Epithelial cell of prostate (primary cell): ENCODE measurements at regions not wholly inside any gene's neighbourhood (a gene's known extent, or its start where the extent isn't known, plus 50 kb on each side); places are given as distances from the start of the nearest gene placed in this dataset.

ENCODE experiments used
- DNase-seq: peaks from one replicate; pipeline ENCODE4 v3.0.0-alpha.2; 2011; ENCODE audit warnings: low read depth, low spot score
- H3K27ac ChIP-seq: fragments of 450-650 bp; 2 replicates; pipeline ENCODE4 v1.5.1; 2017; ENCODE audit warnings: mild to moderate bottlenecking

DNA sequence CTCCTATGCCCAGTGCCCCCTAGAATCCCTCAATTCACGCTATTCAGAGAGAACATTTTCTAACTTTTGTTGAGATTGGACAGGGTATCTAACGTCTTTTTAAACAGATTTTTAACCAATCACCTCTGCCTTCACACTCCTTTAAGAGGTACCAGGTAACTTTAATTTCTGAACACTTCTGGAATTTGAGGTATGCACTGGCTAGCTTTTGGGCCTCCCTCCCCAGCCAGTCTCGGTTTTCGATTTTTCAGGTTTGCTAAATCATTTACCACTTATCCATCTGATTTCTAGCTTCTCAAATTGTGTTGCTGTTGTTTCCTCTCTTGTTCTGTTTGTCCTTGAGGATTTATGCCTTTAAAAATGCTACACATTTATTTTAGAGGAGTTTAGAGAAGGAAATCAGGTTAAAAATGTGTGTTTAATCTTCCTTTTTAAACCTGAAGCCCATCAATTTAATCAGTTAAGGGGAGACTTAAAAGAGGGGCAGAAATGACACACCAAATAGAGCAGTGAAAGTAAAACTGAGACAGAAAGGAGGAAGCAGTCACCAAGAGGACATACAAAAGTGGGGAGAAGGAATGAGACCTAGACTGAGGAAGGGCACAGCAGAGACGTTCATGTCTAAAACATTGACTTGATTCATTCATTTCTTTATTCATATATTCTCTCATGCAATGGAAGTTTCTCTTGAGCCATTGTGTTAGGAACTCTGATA is 139.6 kb upstream of the HTR2A start:
- DNase-seq, result no peak
- no peak overlapping the region for H3K27ac ChIP-seq

- no peak overlapping the region for H3K27ac ChIP-seq
- no peak for DNase-seq
These were observed 136.4 kb upstream of the HTR2A start for GRCh38 chr13:47033216-47033615.

DNA sequence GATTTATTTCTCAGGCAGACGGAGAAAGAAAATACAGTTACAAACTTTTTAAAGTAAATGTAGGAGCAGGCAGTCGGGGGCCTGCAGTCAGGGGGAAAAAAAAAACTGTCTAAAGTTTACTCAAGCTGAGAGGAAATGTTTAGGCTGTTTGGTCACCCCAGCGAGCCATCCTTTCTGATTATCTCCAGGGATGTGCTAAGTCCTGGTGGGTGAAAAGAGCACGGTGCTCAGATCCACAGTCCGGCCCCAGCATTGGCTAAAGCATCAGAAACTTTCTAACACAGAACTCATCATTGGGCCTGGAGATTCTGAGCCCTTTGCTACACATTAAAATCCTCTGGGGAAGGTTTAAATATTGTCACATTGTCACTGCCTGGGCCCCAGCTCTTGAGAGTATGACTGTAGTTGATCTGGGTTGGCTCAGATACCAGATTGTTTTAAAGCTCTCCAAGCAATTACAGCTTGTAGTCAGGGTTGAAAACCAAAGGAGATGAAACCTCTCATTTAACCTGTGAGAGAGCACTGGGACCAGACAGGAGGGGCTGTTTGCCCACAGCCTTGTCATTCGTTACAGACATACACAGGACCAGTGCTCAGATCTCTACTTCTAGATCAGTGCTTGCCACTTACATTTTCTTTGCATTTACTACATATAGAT is 131.1 kb upstream of the HTR2A start:
- H3K27ac ChIP-seq, result no peak overlapping the region
- DNase-seq, result no peak

DNA sequence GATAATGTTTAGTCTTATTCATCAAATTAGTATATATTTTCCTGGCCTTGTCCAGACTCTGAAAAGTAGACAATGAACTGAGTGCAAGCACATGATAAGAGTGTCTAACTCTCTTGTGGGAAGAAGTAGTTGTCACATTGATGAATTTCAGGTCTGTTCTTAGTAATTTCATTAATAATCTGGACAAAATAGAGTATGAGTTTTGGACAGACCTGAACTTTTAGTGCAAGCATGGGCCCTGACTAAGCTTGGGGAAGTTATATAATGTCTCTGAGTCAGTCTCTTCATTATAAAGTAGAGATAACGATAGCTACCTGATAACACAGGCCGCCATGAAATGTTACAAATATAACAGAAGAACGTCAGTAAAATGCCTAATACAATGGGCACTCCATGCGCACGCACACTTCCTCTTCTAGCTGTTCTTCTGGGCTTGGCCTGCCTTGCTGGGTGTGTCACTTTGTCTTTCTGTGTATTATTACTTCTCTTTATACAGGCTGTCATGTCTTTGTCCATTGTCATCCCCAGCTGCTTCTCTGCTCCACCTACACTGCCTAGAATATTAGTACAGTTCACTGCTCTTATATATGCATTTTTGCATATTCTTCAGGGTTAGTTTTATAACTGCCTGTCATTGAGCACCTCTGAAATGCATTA is 129.1 kb upstream of the HTR2A start:
- no peak for DNase-seq
- no peak overlapping the region for H3K27ac ChIP-seq

DNA sequence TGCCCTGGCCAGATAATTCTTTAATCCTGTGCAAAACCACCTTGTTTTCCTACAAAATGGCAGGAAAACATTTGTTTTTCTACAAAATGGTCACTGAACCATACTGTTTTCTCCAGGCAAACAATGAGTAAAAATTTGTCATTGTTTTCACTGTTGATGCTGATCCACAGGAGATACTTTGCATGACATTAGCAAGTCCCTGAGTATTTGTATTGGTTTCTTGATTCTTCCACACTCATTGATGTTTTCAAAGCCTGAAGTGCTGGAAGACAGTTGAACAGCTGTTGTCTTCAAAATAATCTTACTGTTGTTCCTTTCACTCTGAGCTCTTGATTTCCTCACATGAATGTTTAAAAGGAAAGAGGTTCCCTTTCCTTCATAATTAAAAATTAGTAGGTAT is 123.1 kb upstream of the HTR2A start:
- no peak overlapping the region for H3K27ac ChIP-seq
- no peak for DNase-seq

DNA sequence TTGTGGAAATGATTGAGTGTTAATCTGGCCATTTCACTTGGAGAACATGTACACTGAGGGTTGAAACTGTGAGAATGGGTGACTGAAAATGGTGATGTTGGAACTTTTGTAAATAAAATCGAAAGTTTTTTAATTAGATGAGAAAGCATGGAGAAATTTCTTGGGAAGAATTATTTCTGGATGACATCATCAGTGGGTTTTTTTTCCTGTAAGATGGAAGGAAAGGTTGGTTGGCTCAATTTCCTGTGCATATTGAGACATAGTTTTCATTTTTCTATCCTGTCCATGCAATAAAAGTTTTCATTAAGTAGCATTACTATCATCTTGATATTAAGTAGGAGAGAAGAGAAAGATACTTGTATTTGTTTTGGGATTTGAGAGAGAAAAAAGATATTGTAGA is 120.6 kb upstream of the HTR2A start:
- H3K27ac ChIP-seq, result no peak overlapping the region
- DNase-seq, result no peak

DNA sequence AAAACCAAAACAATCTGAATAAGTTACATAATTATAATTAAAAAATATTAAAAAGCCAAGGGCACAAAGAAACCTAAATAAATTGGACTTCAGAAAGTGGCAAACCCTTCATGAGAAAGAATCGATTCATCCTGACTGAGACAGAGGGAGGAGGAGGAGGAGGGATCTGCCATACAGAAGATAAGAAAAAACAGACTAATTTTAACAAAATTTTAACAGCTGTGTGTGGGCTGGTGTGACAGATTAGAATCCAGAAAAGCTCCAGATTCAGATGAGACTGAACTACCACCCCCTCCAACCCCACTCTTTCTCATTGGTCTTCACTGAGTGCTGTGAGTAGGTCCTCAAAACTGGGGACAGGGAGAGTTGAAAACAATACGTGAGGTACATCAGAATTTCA is 111.5 kb upstream of the HTR2A start:
- H3K27ac ChIP-seq, result no peak overlapping the region
- no peak for DNase-seq

GRCh38 chr13:47005756-47006414 is 109.0 kb upstream of the HTR2A start:
- no peak overlapping the region for H3K27ac ChIP-seq
- DNase-seq, result no peak

DNA sequence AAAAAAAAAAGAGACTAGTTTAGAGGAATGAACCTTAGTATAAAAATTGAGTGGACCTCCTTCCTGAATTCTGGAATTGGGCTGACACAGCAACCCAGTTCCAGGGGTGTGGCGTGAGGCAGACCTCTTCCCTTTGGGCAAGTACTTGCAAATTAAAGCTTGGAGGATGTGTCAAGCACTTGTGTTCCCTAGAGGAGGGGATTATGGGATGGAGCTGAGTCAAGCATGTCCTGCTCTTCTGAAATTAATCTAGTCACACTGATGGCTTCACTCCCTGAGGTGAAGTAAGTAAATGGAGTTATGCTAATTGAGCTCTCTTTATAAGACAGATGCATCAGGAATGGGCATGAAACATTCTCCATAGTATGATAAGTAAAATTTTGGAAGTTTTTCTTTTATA is 107.7 kb upstream of the HTR2A start:
- no peak for DNase-seq
- no peak overlapping the region for H3K27ac ChIP-seq

GRCh38 chr13:47004027-47004426 is 107.2 kb upstream of the HTR2A start:
- no peak for DNase-seq
- no peak overlapping the region for H3K27ac ChIP-seq

- no peak overlapping the region for H3K27ac ChIP-seq
- peak; percentile 14 for DNase-seq
These were observed 103.3 kb upstream of the HTR2A start for GRCh38 chr13:47000165-47000564.

GRCh38 chr13:46996316-46997030 is 99.6 kb upstream of the HTR2A start:
- H3K27ac ChIP-seq, result no peak overlapping the region
- DNase-seq, result no peak

- no peak for DNase-seq
- no peak overlapping the region for H3K27ac ChIP-seq
These were observed 99.0 kb upstream of the HTR2A start for GRCh38 chr13:46995874-46996273.

- DNase-seq, result no peak
- no peak overlapping the region for H3K27ac ChIP-seq
These were observed 97.6 kb upstream of the HTR2A start for GRCh38 chr13:46994492-46994891.

DNA sequence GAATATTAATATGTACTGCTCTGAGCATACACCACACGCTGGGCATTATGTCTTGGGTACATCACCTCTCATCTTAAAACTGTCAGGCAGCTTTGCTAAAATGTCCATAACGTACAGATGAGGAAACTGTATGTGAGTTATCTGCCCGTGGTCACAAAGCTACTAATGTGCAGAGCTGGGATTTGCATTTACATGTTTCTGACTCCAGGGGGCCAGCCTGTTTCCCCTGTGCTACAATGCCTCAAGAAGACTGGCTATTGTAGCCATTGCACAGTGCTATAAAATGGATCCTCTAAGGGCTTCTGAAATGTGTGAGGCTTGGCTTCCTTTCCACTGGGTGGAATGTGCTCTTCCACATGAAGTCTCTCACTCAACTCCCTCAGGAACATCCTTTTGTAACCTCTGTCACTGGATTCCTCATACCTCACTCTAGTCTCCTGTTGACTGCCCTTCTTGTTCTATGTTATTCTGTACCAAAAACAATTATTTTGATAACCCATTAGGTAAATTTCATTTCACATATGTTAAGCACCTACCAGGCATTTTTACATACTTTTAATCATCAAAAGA is 95.6 kb upstream of the HTR2A start:
- H3K27ac ChIP-seq, result no peak overlapping the region
- DNase-seq, result no peak

DNA sequence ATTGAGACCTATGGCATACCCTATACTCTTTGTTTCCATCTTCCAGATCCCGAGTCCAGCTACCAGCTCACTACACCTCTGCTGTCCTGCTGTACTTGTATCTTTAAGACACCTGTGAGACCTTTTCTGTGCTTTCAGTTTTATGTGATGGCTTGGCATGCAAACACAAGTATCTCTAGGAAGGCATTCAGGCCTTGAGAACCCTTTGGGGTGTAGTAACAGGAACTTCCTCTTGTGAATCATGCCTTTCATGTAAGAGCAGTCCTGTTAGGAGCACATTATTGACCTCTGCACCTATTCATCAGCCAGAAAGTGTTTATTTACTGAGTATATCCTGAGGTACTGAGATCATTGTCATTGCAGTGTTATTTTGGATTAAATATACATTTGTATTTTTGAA is 87.0 kb upstream of the HTR2A start:
- DNase-seq, result peak; percentile 82
- H3K27ac ChIP-seq, result no peak overlapping the region

- DNase-seq, result no peak
- no peak overlapping the region for H3K27ac ChIP-seq
These were observed 86.2 kb upstream of the HTR2A start for GRCh38 chr13:46982856-46983582.

- no peak overlapping the region for H3K27ac ChIP-seq
- DNase-seq, result no peak
These were observed 78.3 kb upstream of the HTR2A start for GRCh38 chr13:46975173-46975572.

DNA sequence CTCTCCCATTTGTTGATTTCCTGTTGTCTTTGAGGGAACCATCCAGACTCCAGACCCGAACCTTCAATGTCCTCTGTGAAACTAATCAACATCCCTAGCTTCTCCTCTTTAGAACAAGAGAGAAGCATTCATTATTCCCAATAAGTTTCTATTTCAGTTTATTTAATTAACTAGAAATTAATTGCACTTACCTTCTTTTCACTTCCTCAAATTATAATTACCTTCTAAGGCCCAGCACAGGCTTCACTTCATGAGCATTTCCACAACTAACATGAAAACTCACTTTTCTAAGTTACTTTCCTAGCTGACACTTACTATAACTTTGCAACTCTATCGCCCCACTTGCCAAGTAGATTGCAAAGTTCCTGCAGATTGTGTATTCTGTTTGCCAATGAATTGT is 71.6 kb upstream of the HTR2A start:
- DNase-seq, result no peak
- no peak overlapping the region for H3K27ac ChIP-seq
